Adipocyte (in vitro differentiated cells): ENCODE measurements at regions not wholly inside any gene's neighbourhood (a gene's known extent, or its start where the extent isn't known, plus 50 kb on each side); places are given as distances from the start of the nearest gene placed in this dataset.

Experiments
- DNase-seq: peaks from one replicate; pipeline ENCODE4 v3.0.0-alpha.2; 2015; ENCODE audit warnings: low read depth
- H3K27me3 ChIP-seq: replicated peaks from 2 replicates; pipeline ENCODE4 v1.7.0; 2013; ENCODE audit warnings: mild to moderate bottlenecking, low read length, moderate library complexity; ENCODE audit not compliant: control insufficient read depth, insufficient read depth
- H3K36me3 ChIP-seq: 2 replicates; pipeline ENCODE4 v1.7.0; 2013; ENCODE audit warnings: low read length, mild to moderate bottlenecking, moderate library complexity; ENCODE audit not compliant: control insufficient read depth, insufficient read depth, severe bottlenecking
- H3K4me1 ChIP-seq: 2 replicates; pipeline ENCODE4 v1.7.0; 2013; ENCODE audit warnings: mild to moderate bottlenecking, low read length, moderate library complexity; ENCODE audit not compliant: control insufficient read depth, insufficient read depth
- H3K4me3 ChIP-seq: 2 replicates; pipeline ENCODE4 v1.7.0; 2013; ENCODE audit warnings: mild to moderate bottlenecking, low read length, moderate library complexity
- H3K9ac ChIP-seq: 2 replicates; pipeline ENCODE4 v1.7.0; 2013; ENCODE audit warnings: mild to moderate bottlenecking, low read length, moderate library complexity
- H3K9me3 ChIP-seq: 2 replicates; pipeline ENCODE4 v1.7.0; 2013; ENCODE audit warnings: mild to moderate bottlenecking, low read length, moderate library complexity; ENCODE audit not compliant: control insufficient read depth

GRCh38 chr13:85334187-85334586 lies 465.0 kb downstream of the SLITRK6 start:
- no peak overlapping the region for H3K9ac ChIP-seq
- H3K4me1 ChIP-seq = no peaks in the 10 kb centered on the region
- H3K36me3 ChIP-seq = no peaks in the 10 kb centered on the region
- no peak for DNase-seq
- no peaks in the 10 kb centered on the region for H3K27me3 ChIP-seq
- H3K4me3 ChIP-seq = no peak overlapping the region
- H3K9me3 ChIP-seq = peaks cover 7% of the 10 kb centered on the region

GRCh38 chr13:85333506-85334020 lies 465.7 kb downstream of the SLITRK6 start:
- Histone ChIP-seq H3K4me1 (no peaks in the 10 kb centered on the region), H3K9me3 (peaks cover under 1% of the 10 kb centered on the region), H3K27me3 (no peaks in the 10 kb centered on the region)

GRCh38 chr13:85332615-85333014 lies 466.6 kb downstream of the SLITRK6 start:
- H3K4me3 ChIP-seq = no peak overlapping the region
- no peaks in the 10 kb centered on the region for H3K36me3 ChIP-seq
- no peak overlapping the region for H3K9ac ChIP-seq
- no peaks in the 10 kb centered on the region for H3K4me1 ChIP-seq
- peak; percentile 41 for DNase-seq
- H3K9me3 ChIP-seq = no peaks in the 10 kb centered on the region
- H3K27me3 ChIP-seq = no peaks in the 10 kb centered on the region

More at GRCh38 chr13:85333506-85334020, 465.7 kb downstream of the SLITRK6 start:
- no peak overlapping the region for H3K4me3 ChIP-seq
- DNase-seq = no peak
- no peaks in the 10 kb centered on the region for H3K36me3 ChIP-seq
- no peak overlapping the region for H3K9ac ChIP-seq

- no peak overlapping the region for H3K4me3 ChIP-seq
- no peak for DNase-seq
- no peaks in the 10 kb centered on the region for H3K9me3 ChIP-seq
- no peaks in the 10 kb centered on the region for H3K27me3 ChIP-seq
- no peaks in the 10 kb centered on the region for H3K36me3 ChIP-seq
- no peaks in the 10 kb centered on the region for H3K4me1 ChIP-seq
- no peak overlapping the region for H3K9ac ChIP-seq
These were observed 477.5 kb downstream of the SLITRK6 start for GRCh38 chr13:85321734-85322133.

GRCh38 chr13:85317781-85318180 lies 481.4 kb downstream of the SLITRK6 start:
- Histone ChIP-seq H3K4me1 (peaks cover 5% of the 10 kb centered on the region), H3K4me3 (no peak overlapping the region), H3K36me3 (no peaks in the 10 kb centered on the region), H3K9ac (no peak overlapping the region), H3K27me3 (no peaks in the 10 kb centered on the region), H3K9me3 (no peaks in the 10 kb centered on the region)
- DNase-seq = no peak

GRCh38 chr13:85316506-85317025 lies 482.7 kb downstream of the SLITRK6 start:
- no peak overlapping the region for H3K9ac ChIP-seq
- peaks cover 5% of the 10 kb centered on the region for H3K4me1 ChIP-seq
- peak overlapping the region; percentile 41 for H3K4me3 ChIP-seq
- H3K36me3 ChIP-seq = no peaks in the 10 kb centered on the region
- H3K27me3 ChIP-seq = no peaks in the 10 kb centered on the region
- no peak for DNase-seq
- no peaks in the 10 kb centered on the region for H3K9me3 ChIP-seq

- Histone ChIP-seq H3K36me3 (no peaks in the 10 kb centered on the region), H3K4me1 (peaks cover 5% of the 10 kb centered on the region)
These were observed 484.5 kb downstream of the SLITRK6 start for GRCh38 chr13:85314686-85315085.

GRCh38 chr13:85313761-85314503 lies 485.3 kb downstream of the SLITRK6 start:
- Histone ChIP-seq H3K4me1 (peaks cover 5% of the 10 kb centered on the region), H3K36me3 (no peaks in the 10 kb centered on the region), H3K27me3 (no peaks in the 10 kb centered on the region), H3K9me3 (no peaks in the 10 kb centered on the region), H3K9ac (no peak overlapping the region), H3K4me3 (no peak overlapping the region)
- DNase-seq = peak; percentile 66

More at GRCh38 chr13:85314686-85315085, 484.5 kb downstream of the SLITRK6 start:
- H3K9ac ChIP-seq = no peak overlapping the region
- DNase-seq = no peak
- no peaks in the 10 kb centered on the region for H3K27me3 ChIP-seq
- no peak overlapping the region for H3K4me3 ChIP-seq
- H3K9me3 ChIP-seq = no peaks in the 10 kb centered on the region

GRCh38 chr13:85312071-85312470 lies 487.1 kb downstream of the SLITRK6 start:
- no peak for DNase-seq
- Histone ChIP-seq H3K4me1 (peaks cover 5% of the 10 kb centered on the region), H3K36me3 (no peaks in the 10 kb centered on the region), H3K9ac (no peak overlapping the region), H3K4me3 (no peak overlapping the region), H3K9me3 (no peaks in the 10 kb centered on the region), H3K27me3 (no peaks in the 10 kb centered on the region)

GRCh38 chr13:85303630-85304029 lies 495.6 kb downstream of the SLITRK6 start:
- no peaks in the 10 kb centered on the region for H3K27me3 ChIP-seq
- no peak overlapping the region for H3K9ac ChIP-seq
- H3K36me3 ChIP-seq = no peaks in the 10 kb centered on the region
- H3K9me3 ChIP-seq = no peaks in the 10 kb centered on the region
- H3K4me1 ChIP-seq = no peaks in the 10 kb centered on the region
- DNase-seq = no peak
- H3K4me3 ChIP-seq = no peak overlapping the region

GRCh38 chr13:85298387-85298924 lies 500.8 kb downstream of the SLITRK6 start:
- Histone ChIP-seq H3K36me3 (no peaks in the 10 kb centered on the region), H3K9me3 (no peaks in the 10 kb centered on the region), H3K4me3 (no peak overlapping the region), H3K9ac (no peak overlapping the region), H3K4me1 (no peaks in the 10 kb centered on the region), H3K27me3 (no peaks in the 10 kb centered on the region)
- no peak for DNase-seq
